GM23248 (cell line): ENCODE measurements at regions not wholly inside any gene's neighbourhood (a gene's known extent, or its start where the extent isn't known, plus 50 kb on each side); places are given as distances from the start of the nearest gene placed in this dataset.

Source experiments
- EZH2 ChIP-seq: fragments of 200-600 bp; sonication (generic); IDR thresholded peaks from 2 replicates; pipeline ENCODE4 v1.6.1; 2018; ENCODE audit warnings: antibody characterized with exemption, mild to moderate bottlenecking; ENCODE audit not compliant: insufficient read depth, poor library complexity, severe bottlenecking
- EZH2phosphoT487 ChIP-seq: fragments of 200-600 bp; sonication (generic); IDR thresholded peaks from 2 replicates; pipeline ENCODE4 v1.6.1; 2018; ENCODE audit warnings: antibody characterized with exemption, moderate library complexity, mild to moderate bottlenecking, low read depth; ENCODE audit not compliant: insufficient read depth

DNA sequence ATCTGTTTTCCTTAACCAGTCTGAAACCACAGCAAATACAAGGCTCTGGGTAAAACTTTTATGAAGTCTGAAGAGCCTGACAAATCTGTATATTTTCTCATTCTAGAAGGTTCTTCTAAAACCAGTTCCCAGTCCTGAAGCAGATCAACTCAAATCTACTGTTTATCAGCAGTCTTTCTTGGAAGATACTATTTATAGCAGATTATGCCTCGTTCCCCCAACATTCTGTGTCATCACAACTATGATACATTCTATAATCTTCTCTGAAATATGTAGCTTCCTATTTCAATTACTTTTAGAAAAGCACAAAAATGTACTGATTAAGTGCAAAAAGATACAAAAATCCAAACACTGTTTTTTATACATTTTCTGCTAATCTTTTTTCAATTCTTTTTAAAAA lies 67.5 kb downstream of the NIBAN1 start:
- TF ChIP-seq EZH2, result no peak
- no peak for TF ChIP-seq EZH2phosphoT487
